ENCODE measurements at regions not wholly inside any gene's neighbourhood (a gene's known extent, or its start where the extent isn't known, plus 50 kb on each side); places are given as distances from the start of the nearest gene placed in this dataset.

- peak; percentile 25 for DNase-seq
These were observed 52.9 kb upstream of the PIK3CG start for GRCh38 chr7:106812027-106812643.

DNA sequence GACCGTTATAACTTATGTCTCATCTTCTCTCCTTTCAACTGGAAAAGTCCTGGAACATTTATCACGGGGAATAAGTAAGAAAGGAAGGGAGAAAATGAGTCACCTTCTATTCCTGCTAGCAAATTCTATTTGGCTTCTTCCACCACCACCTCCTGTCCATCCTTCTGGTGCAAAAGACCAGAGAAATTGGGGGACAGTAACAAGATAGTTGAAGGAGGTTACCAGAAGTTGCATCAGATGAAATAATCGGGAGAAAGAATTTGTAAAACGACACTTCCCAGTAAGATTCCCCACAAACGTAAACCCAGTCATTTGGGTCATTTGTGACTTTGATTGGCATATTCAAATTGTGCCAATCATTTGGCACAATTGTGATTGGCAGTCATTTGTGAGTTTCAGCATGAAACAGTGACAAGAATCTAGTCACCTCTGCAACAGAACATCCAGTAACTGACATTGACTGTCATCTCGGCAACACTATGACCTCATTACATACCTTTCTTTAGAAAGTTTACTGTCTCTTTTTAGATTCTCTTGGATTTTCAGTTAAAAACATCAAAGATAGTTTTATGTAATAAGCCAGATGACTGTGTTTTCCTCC, 51.3 kb upstream of the PIK3CG start:
- DNase-seq, result no peak

- DNase-seq, result no peak
These were observed 50.2 kb upstream of the PIK3CG start for GRCh38 chr7:106814887-106815286.
